ENCODE measurements at regions not wholly inside any gene's neighbourhood (a gene's known extent, or its start where the extent isn't known, plus 50 kb on each side); places are given as distances from the start of the nearest gene placed in this dataset.

- TF ChIP-seq CTCF (IDR thresholded peaks at IDR 0.05; ENCODE audit: low read depth, low read length) = no peak
- TF ChIP-seq EZH2phosphoT487 (IDR thresholded peaks at IDR 0.05; ENCODE audit: low read depth) = no peak
These were observed 450.3 kb downstream of the RMST start for GRCh38 chr12:97912943-97913342.

Data from OCI-LY3 (cell line).